ENCODE measurements at regions not wholly inside any gene's neighbourhood (a gene's known extent, or its start where the extent isn't known, plus 50 kb on each side); places are given as distances from the start of the nearest gene placed in this dataset.
"Not testable (repeated sequence)": the region's sequence is repeated elsewhere in the genome, so short reads cannot be mapped to it uniquely, and the experiment has no call there.

DNA sequence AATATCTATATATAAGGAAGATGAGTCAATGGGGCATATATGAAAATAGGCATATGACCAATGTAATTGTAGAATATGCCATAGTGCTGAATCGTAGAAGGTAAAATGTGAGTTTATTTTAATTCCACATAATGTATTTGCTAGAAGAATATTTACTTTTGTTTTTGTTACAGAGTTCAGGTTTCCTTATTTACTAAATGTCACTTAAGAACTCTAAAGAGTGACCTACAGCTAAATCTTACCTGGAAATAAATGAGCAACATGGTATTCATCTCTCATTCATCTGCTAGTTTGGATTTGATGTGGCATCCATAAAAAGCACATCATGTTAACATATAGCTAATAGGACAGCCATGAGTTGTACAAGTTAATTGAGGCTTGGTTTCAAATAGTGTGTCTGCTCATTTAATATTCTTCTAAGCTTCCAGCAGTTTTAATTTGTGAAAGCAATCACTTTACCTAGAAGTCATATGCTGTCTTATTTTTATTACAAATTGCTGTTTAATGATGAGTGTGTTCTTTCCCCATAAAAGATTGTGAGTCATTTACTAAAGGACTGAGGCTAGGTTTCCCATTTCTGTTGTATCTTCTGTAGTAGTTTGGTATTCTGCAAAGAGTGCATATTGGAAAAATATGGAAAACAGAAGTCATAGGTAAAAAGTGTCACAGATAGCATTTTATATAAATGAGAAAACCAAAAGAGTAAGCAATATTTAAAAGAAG, 222.1 kb upstream of the POU1F1 start:
- DNase-seq = no peak
- WGBS = 89% methylated on average over 1 of the region's 1 CpG
- no peaks in the 10 kb centered on the region for H3K9me3 ChIP-seq (ENCODE audit: control insufficient read depth, low read length)
- no peak overlapping the region for H3K4me3 ChIP-seq (ENCODE audit: low read length)
- intact Hi-C loops (cut with DNase I) = no loop called here
- H3K27me3 ChIP-seq (ENCODE audit: control insufficient read depth, insufficient read depth) = no peaks in the 10 kb centered on the region
- no peak for ATAC-seq
- no peaks in the 10 kb centered on the region for H3K4me1 ChIP-seq (ENCODE audit: control insufficient read depth, insufficient read depth, low read length)
- no peak overlapping the region for H3K27ac ChIP-seq (ENCODE audit: low read length)

DNA sequence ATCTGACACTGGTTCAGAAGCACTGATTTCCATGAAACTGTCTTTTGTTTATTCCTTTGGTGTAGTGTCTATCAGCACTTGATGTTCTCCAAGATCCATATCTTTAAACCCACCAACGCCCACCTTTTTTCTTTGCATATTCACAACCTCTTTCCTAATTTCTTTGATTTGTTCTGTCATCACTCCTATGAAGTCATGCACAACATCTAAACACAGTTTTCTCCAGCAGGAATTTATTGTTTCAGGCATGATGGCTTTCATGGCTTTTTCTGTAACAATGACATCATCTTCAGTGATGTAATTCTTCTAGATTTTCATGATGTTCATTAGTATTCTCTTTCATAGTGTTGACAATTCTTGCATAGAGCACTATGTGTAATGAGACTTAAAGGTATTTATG, 219.6 kb upstream of the POU1F1 start:
- 52% methylated on average over 1 of the region's 1 CpG for WGBS
- Histone ChIP-seq H3K27me3 (ENCODE audit: control insufficient read depth, insufficient read depth) (no peaks in the 10 kb centered on the region), H3K4me3 (ENCODE audit: low read length) (no peak overlapping the region), H3K9me3 (ENCODE audit: control insufficient read depth, low read length) (no peaks in the 10 kb centered on the region), H3K27ac (ENCODE audit: low read length) (no peak overlapping the region), H3K4me1 (ENCODE audit: control insufficient read depth, insufficient read depth, low read length) (no peaks in the 10 kb centered on the region)
- intact Hi-C loops (cut with DNase I) = no loop called here
- no peak for ATAC-seq
- no peak for DNase-seq

DNA sequence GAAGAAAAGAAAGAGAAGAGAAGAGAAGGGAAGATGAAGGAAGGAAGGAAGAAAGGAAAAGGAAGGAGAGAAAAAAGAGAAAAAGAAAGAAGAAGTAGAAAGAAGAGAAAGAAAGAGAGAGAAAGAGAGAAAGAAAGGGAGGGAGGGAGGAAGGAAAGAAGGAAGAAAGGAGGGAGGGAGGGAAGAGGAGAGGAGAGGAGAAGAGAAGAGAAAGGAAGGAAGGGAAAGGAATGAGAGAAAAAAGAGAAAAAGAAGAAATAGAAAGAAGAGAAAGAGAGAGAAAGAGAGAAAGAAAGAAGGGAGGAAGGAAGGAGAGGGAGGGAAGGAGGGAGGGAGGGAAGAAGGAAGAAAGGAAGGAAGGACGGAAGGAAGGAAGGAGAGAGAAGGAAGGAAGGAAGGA, 217.9 kb upstream of the POU1F1 start:
- H3K27me3 ChIP-seq (ENCODE audit: control insufficient read depth, insufficient read depth) = no peaks in the 10 kb centered on the region
- DNase-seq (no peak), ATAC-seq (no peak)
- no peak overlapping the region for H3K4me3 ChIP-seq (ENCODE audit: low read length)
- intact Hi-C loops (cut with DNase I) = no loop called here
- 72% methylated on average over 1 of the region's 1 CpG for WGBS
- no peaks in the 10 kb centered on the region for H3K9me3 ChIP-seq (ENCODE audit: control insufficient read depth, low read length)
- no peak overlapping the region for H3K27ac ChIP-seq (ENCODE audit: low read length)
- H3K4me1 ChIP-seq (ENCODE audit: control insufficient read depth, insufficient read depth, low read length) = no peaks in the 10 kb centered on the region

DNA sequence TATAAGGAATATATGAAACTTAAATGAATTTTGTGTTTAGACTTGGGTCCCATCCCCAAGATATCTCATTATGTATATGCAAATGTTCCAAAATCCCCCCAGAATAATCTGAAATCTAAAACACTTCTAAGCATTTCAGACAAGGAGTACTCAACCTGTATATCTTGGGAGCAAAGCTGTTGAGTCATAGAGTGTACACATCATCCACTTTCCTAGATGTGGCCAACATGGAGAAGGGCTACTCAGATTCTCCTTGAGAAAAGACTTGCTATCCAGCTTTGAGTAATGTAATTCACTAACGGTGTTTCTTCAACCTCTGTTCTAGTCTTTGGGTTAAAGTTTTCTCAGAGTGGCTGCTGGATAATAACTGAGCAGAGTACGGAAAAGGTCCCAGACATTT, 215.5 kb upstream of the POU1F1 start:
- Histone ChIP-seq H3K4me1 (ENCODE audit: control insufficient read depth, insufficient read depth, low read length) (no peaks in the 10 kb centered on the region), H3K4me3 (ENCODE audit: low read length) (no peak overlapping the region), H3K27me3 (ENCODE audit: control insufficient read depth, insufficient read depth) (no peaks in the 10 kb centered on the region), H3K9me3 (ENCODE audit: control insufficient read depth, low read length) (no peaks in the 10 kb centered on the region), H3K27ac (ENCODE audit: low read length) (no peak overlapping the region)
- intact Hi-C loops (cut with DNase I) = no loop called here
- 94% methylated on average over 2 of the region's 2 CpGs for WGBS
- ATAC-seq = no peak
- DNase-seq = no peak

DNA sequence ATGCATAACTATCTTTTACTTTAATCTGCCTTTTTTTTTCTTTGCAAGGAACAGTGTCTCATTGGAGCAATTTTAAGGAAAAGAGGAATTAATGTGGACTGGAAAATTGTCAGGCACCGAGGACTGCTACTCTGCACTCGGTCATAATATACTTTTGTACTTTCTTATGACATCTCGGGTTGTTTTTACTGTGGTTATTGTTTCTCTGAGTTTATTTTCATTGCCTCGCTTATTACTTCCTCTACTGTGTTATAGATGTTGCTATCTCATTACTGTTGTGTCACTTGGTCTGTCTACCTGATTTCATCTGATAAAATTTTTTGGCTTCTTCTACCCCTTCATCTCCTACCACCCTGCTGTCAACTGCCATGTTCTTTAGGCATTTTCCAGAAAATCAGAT, 213.5 kb upstream of the POU1F1 start:
- DNase-seq (no peak), ATAC-seq (no peak)
- H3K9me3 ChIP-seq (ENCODE audit: control insufficient read depth, low read length) = no peaks in the 10 kb centered on the region
- no peaks in the 10 kb centered on the region for H3K27me3 ChIP-seq (ENCODE audit: control insufficient read depth, insufficient read depth)
- intact Hi-C loops (cut with DNase I) = no loop called here
- no peak overlapping the region for H3K4me3 ChIP-seq (ENCODE audit: low read length)
- no peak overlapping the region for H3K27ac ChIP-seq (ENCODE audit: low read length)
- WGBS = 67% methylated on average over 4 of the region's 4 CpGs
- no peaks in the 10 kb centered on the region for H3K4me1 ChIP-seq (ENCODE audit: control insufficient read depth, insufficient read depth, low read length)

DNA sequence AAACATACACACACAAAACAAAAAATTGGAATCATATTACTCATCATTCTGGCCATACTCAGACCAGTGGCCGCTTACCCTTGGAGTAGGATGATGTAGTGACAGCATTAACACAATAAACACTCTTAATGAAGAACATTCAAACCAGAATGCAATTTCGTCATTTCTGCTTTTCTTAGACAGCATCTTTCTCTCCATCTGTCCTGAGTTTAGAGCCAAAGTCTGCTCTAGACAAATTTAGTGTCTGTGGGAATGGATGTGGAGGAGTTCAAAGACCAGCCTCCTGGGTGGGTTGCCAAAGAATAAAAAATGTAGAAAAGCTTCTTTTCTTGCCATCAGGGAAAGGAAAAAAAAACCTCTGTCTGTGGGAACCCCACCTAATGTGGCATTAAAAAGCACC, 212.4 kb upstream of the POU1F1 start:
- no peak overlapping the region for H3K27ac ChIP-seq (ENCODE audit: low read length)
- H3K27me3 ChIP-seq (ENCODE audit: control insufficient read depth, insufficient read depth) = no peaks in the 10 kb centered on the region
- H3K9me3 ChIP-seq (ENCODE audit: control insufficient read depth, low read length) = no peaks in the 10 kb centered on the region
- WGBS = 62% methylated on average over 2 of the region's 2 CpGs
- no peaks in the 10 kb centered on the region for H3K4me1 ChIP-seq (ENCODE audit: control insufficient read depth, insufficient read depth, low read length)
- intact Hi-C loops (cut with DNase I) = no loop called here
- ATAC-seq (no peak), DNase-seq (no peak)
- H3K4me3 ChIP-seq (ENCODE audit: low read length) = no peak overlapping the region

DNA sequence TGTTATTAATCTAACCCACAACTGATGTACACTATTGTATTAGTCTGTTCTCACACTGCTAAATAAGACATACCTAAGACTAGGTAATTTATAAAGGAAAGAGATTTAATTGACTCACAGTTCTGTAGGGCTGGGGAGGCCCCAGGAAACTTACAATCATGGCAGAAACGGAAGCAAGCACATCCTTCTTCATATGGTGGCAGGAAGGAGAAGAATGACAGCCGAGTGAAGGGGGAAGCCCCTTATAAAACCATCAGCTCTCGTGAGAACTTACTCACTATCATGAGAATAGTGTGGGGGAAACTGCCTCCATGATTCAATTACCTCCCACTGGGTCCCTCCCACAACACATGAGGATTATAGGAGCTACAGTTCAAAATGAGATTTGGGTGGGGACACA, 210.3 kb upstream of the POU1F1 start:
- H3K9me3 ChIP-seq (ENCODE audit: control insufficient read depth, low read length); DNase-seq; H3K27me3 ChIP-seq (ENCODE audit: control insufficient read depth, insufficient read depth); intact Hi-C loops (cut with DNase I); H3K27ac ChIP-seq (ENCODE audit: low read length); ATAC-seq; H3K4me1 ChIP-seq (ENCODE audit: control insufficient read depth, insufficient read depth, low read length); H3K4me3 ChIP-seq (ENCODE audit: low read length): not testable (repeated sequence)
- 46% methylated on average over 3 of the region's 3 CpGs for whole genome bisulfite sequencing

DNA sequence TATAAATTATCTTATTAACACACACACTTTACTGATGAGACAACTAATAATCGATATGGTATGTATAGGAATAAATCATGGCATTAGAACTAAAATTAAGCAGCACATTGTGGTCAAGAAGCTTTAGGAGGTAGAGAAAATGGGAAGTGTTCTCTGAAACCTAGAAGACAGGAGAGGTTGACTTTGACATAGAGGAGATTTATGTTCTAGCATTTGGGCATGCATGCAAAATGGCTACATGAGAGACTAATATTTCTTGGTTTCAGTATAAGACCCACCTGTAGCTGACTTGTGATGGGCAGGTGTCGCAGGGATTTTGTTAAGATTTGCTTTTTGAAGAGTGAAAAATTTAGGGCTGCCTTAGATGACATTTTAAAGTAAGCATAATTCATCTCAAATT, 209.7 kb upstream of the POU1F1 start:
- ATAC-seq (no peak), DNase-seq (no peak)
- H3K27me3 ChIP-seq (ENCODE audit: control insufficient read depth, insufficient read depth) = no peaks in the 10 kb centered on the region
- 38% methylated on average over 2 of the region's 2 CpGs for WGBS
- no peaks in the 10 kb centered on the region for H3K9me3 ChIP-seq (ENCODE audit: control insufficient read depth, low read length)
- H3K4me1 ChIP-seq (ENCODE audit: control insufficient read depth, insufficient read depth, low read length) = no peaks in the 10 kb centered on the region
- no peak overlapping the region for H3K4me3 ChIP-seq (ENCODE audit: low read length)
- H3K27ac ChIP-seq (ENCODE audit: low read length) = no peak overlapping the region
- intact Hi-C loops (cut with DNase I) = no loop called here

DNA sequence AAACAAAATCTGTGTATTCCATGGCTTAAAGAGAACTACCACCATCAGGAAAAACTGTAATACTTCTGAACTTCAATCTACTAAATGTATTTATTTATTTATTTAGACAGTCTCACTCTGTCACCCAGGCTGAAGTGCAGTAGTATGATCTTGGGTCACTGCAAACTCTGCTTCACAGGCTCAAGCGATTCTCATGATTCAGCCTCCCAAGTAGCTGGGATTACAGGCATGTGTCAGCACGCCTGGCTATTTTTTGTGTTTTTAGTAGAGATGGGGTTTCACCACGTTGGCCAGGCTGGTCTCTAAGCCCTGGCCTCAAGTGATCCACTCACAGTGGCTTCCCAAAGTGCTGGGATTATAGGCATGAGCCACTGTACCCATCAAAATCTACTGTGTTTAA, 202.3 kb upstream of the POU1F1 start:
- ATAC-seq = no peak
- WGBS = 60% methylated on average over 3 of the region's 3 CpGs

DNA sequence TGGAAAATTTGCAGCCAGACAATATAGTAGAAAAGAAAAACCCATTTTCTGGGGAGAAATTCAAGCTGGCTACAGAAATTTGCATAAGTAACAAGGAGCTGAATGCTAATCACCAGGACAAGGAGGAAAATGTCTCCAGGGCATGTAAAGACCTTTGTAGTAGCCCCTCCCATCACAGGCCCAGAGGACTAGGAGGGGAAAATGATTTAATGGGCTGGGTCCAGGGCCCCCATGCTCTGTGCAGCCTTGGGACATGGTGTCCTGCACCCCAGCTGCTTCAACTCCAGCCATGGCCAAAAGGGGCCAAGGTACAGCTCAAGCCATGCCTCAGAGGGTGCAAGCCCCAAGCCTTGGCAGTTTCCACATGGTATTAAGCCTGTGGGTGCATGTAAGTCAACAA, 197.6 kb upstream of the POU1F1 start:
- intact Hi-C loops (cut with DNase I) = no loop called here
- no peak for ATAC-seq

More for the DNA sequence above, 202.3 kb upstream of the POU1F1 start:
- H3K27ac ChIP-seq (ENCODE audit: low read length) = no peak overlapping the region
- no peak overlapping the region for H3K4me3 ChIP-seq (ENCODE audit: low read length)
- H3K27me3 ChIP-seq (ENCODE audit: control insufficient read depth, insufficient read depth) = no peaks in the 10 kb centered on the region
- intact Hi-C loops (cut with DNase I) = no loop called here
- H3K9me3 ChIP-seq (ENCODE audit: control insufficient read depth, low read length) = no peaks in the 10 kb centered on the region
- H3K4me1 ChIP-seq (ENCODE audit: control insufficient read depth, insufficient read depth, low read length) = no peaks in the 10 kb centered on the region
- no peak for DNase-seq

DNA sequence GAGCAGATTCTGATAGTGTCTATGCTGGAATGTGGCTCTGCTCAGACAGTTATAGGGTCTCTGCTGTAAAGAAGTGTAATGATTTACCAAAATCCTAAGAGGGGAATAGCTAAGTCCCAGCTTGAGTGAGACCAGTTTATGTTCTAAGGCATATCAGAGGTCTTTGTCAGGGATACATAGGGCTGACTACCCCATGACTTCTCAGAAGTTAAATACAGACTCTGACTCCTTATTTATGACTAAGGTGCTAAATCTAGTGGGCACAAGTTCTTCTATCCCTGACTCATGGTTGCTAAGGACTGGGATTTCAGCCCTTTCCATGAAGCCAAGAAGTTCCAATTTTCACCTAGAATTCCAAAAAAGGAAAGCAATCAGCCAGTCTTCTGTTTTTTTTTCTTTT, 192.6 kb upstream of the POU1F1 start:
- Histone ChIP-seq H3K4me3 (ENCODE audit: low read length) (no peak overlapping the region), H3K27ac (ENCODE audit: low read length) (no peak overlapping the region), H3K9me3 (ENCODE audit: control insufficient read depth, low read length) (no peaks in the 10 kb centered on the region), H3K27me3 (ENCODE audit: control insufficient read depth, insufficient read depth) (no peaks in the 10 kb centered on the region), H3K4me1 (ENCODE audit: control insufficient read depth, insufficient read depth, low read length) (no peaks in the 10 kb centered on the region)
- intact Hi-C loops (cut with DNase I) = no loop called here
- DNase-seq = no peak
- ATAC-seq = no peak

More for the DNA sequence above, 197.6 kb upstream of the POU1F1 start:
- Histone ChIP-seq H3K4me3 (ENCODE audit: low read length) (no peak overlapping the region), H3K4me1 (ENCODE audit: control insufficient read depth, insufficient read depth, low read length) (no peaks in the 10 kb centered on the region), H3K9me3 (ENCODE audit: control insufficient read depth, low read length) (no peaks in the 10 kb centered on the region), H3K27me3 (ENCODE audit: control insufficient read depth, insufficient read depth) (no peaks in the 10 kb centered on the region), H3K27ac (ENCODE audit: low read length) (no peak overlapping the region)
- no peak for DNase-seq

DNA sequence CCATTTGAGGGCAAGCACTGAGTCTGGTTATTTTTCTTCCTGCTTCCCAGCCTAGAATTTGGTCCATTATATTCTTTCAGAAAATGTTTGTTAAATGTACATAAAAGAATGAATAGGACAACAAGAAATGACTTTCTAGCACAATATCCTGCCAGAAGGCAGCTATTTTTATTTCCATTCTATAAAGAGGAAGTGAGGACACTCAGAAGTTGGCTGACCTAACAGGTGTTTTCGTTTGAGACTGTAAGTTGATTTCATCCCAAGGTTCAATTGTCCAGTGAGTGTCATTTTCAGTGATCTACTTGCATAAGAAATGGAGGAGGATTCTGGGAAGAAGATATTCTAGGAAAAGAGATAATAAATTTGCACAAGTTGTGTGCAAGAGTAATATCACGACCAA, 191.9 kb upstream of the POU1F1 start:
- Histone ChIP-seq H3K27ac (ENCODE audit: low read length) (no peak overlapping the region), H3K4me3 (ENCODE audit: low read length) (no peak overlapping the region), H3K4me1 (ENCODE audit: control insufficient read depth, insufficient read depth, low read length) (no peaks in the 10 kb centered on the region), H3K9me3 (ENCODE audit: control insufficient read depth, low read length) (no peaks in the 10 kb centered on the region), H3K27me3 (ENCODE audit: control insufficient read depth, insufficient read depth) (no peaks in the 10 kb centered on the region)
- WGBS = 16% methylated on average over 2 of the region's 2 CpGs
- DNase-seq = no peak
- ATAC-seq = no peak
- intact Hi-C loops (cut with DNase I) = no loop called here
